C4-2B (cell line): ENCODE measurements at regions not wholly inside any gene's neighbourhood (a gene's known extent, or its start where the extent isn't known, plus 50 kb on each side); places are given as distances from the start of the nearest gene placed in this dataset.

Experiments used
- CTCF ChIP-seq: fragments of 450-650 bp; conservative IDR thresholded peaks from 2 replicates; pipeline ENCODE4 v1.5.1; 2017; ENCODE audit warnings: mild to moderate bottlenecking
- ZFX ChIP-seq: fragments of 450-650 bp; IDR thresholded peaks from 2 replicates; pipeline ENCODE4 v1.6.1; 2017

DNA sequence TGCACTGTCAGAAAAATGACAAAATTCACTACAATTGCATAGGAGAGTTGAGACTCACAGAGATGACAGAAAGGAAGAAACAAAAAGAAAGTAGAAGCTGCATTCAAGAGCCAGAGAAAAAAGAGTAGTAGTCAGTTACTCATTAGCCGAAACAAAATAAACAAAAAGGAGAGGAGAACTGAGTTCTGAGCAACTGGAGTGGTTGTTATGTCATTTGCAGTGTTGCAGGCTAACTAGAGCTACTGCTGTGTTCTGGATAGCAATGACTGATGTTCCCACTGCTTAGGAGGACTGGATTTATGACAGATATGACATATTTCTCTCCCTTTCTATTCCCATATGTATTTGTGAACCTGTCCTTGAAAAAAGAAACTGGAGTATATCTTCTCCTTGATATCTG is 482.6 kb downstream of the RFC3 start:
- no peak for TF ChIP-seq CTCF
- TF ChIP-seq ZFX, result no peak
